ENCODE measurements at regions not wholly inside any gene's neighbourhood (a gene's known extent, or its start where the extent isn't known, plus 50 kb on each side); places are given as distances from the start of the nearest gene placed in this dataset.

DNA sequence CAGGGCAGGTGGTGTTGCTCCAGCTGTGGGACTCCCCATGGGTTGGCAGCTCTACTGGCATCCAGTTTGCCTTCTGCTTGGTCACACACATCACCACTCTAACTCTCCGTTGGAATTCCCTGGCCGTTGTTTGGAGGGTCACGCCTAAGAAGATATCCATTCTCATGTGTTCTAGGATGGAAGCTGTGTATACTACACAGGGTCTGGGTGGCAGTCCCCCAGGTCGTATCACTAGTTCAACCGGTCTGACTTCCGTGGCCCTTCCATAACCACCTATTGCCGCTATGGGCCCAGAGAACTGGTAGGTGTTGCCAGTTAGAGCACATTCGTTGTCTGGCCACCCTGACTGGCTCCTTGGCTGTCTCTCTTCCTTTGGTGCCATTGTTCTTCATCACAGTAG lies 456.3 kb downstream of the TMEM121 start:
- TF ChIP-seq, protein P1, sequence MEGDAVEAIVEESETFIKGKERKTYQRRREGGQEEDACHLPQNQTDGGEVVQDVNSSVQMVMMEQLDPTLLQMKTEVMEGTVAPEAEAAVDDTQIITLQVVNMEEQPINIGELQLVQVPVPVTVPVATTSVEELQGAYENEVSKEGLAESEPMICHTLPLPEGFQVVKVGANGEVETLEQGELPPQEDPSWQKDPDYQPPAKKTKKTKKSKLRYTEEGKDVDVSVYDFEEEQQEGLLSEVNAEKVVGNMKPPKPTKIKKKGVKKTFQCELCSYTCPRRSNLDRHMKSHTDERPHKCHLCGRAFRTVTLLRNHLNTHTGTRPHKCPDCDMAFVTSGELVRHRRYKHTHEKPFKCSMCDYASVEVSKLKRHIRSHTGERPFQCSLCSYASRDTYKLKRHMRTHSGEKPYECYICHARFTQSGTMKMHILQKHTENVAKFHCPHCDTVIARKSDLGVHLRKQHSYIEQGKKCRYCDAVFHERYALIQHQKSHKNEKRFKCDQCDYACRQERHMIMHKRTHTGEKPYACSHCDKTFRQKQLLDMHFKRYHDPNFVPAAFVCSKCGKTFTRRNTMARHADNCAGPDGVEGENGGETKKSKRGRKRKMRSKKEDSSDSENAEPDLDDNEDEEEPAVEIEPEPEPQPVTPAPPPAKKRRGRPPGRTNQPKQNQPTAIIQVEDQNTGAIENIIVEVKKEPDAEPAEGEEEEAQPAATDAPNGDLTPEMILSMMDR (conservative IDR thresholded peaks at IDR 0.05; ENCODE audit: low read depth, low read length) = no peak
- no peak for TF ChIP-seq EZH2 (IDR thresholded peaks at IDR 0.05; ENCODE audit: borderline replicate concordance, low read depth, low read length, poor library complexity, severe bottlenecking)
